H9 (cell line): ENCODE measurements at regions not wholly inside any gene's neighbourhood (a gene's known extent, or its start where the extent isn't known, plus 50 kb on each side); places are given as distances from the start of the nearest gene placed in this dataset.

Source experiments
- DNase-seq: peaks from one replicate; pipeline ENCODE4 v3.0.0-alpha.2; 2017
- H2AFZ ChIP-seq: one replicate; pipeline ENCODE4 v1.6.1; 2013; ENCODE audit warnings: mild to moderate bottlenecking, low read length, control low read depth, moderate library complexity
- H2AK5ac ChIP-seq: 2 replicates; pipeline ENCODE4 v1.6.1; 2013; ENCODE audit warnings: low read length, control low read depth, mixed read lengths; ENCODE audit not compliant: insufficient read length
- H2BK120ac ChIP-seq: one replicate; pipeline ENCODE4 v1.6.1; 2013; ENCODE audit warnings: low read depth, mild to moderate bottlenecking, low read length, control low read depth, inconsistent platforms; ENCODE audit not compliant: poor library complexity, severe bottlenecking
- H2BK12ac ChIP-seq: 2 replicates; pipeline ENCODE4 v1.6.1; 2013; ENCODE audit warnings: low read length, control low read depth, mixed read lengths, low read depth; ENCODE audit not compliant: insufficient read length
- H2BK15ac ChIP-seq: 2 replicates; pipeline ENCODE4 v1.6.1; 2013; ENCODE audit warnings: low read depth, low read length, control low read depth
- H2BK20ac ChIP-seq: one replicate; pipeline ENCODE4 v1.6.1; 2013; ENCODE audit warnings: low read depth, mild to moderate bottlenecking, low read length, control low read depth, inconsistent platforms; ENCODE audit not compliant: poor library complexity, severe bottlenecking
- H2BK5ac ChIP-seq: 2 replicates; pipeline ENCODE4 v1.6.1; 2013; ENCODE audit warnings: low read length, control low read depth, mixed read lengths; ENCODE audit not compliant: insufficient read length
- H3K14ac ChIP-seq: 2 replicates; pipeline ENCODE4 v1.6.1; 2013; ENCODE audit warnings: low read length, control low read depth; ENCODE audit not compliant: insufficient read depth
- H3K18ac ChIP-seq: 2 replicates; pipeline ENCODE4 v1.6.1; 2013; ENCODE audit warnings: low read depth, mild to moderate bottlenecking, mixed read lengths, low read length, control low read depth; ENCODE audit not compliant: insufficient read length
- H3K23ac ChIP-seq: 2 replicates; pipeline ENCODE4 v1.6.1; 2013; ENCODE audit warnings: low read length, control low read depth, mixed read lengths, low read depth; ENCODE audit not compliant: insufficient read length
- H3K23me2 ChIP-seq: 2 replicates; pipeline ENCODE4 v1.6.1; 2013; ENCODE audit warnings: low read depth, mild to moderate bottlenecking, mixed read lengths, low read length, control low read depth; ENCODE audit not compliant: insufficient read length, poor library complexity, severe bottlenecking
- H3K27ac ChIP-seq: 2 replicates; pipeline ENCODE4 v1.5.1; 2013; ENCODE audit warnings: low read length, control low read depth, mixed read lengths, low read depth; ENCODE audit not compliant: insufficient read length
- H3K27me3 ChIP-seq: 2 replicates; pipeline ENCODE4 v1.6.1; 2013; ENCODE audit warnings: low read length, control low read depth, inconsistent platforms; ENCODE audit not compliant: insufficient read depth
- H3K4ac ChIP-seq: 2 replicates; pipeline ENCODE4 v1.6.1; 2013; ENCODE audit warnings: low read depth, mild to moderate bottlenecking, control low read depth, inconsistent platforms, low read length, moderate library complexity
- H3K4me1 ChIP-seq: 2 replicates; pipeline ENCODE4 v1.6.1; 2013; ENCODE audit warnings: low read length, control low read depth, inconsistent platforms; ENCODE audit not compliant: insufficient read depth
- H3K4me2 ChIP-seq: 2 replicates; pipeline ENCODE4 v1.6.1; 2013; ENCODE audit warnings: low read length, control low read depth, mixed read lengths; ENCODE audit not compliant: insufficient read length, insufficient read depth
- H3K56ac ChIP-seq: 2 replicates; pipeline ENCODE4 v1.6.1; 2013; ENCODE audit warnings: low read depth, mild to moderate bottlenecking, mixed read lengths, low read length, control low read depth; ENCODE audit not compliant: insufficient read length
- H3K79me1 ChIP-seq: 2 replicates; pipeline ENCODE4 v1.6.1; 2013; ENCODE audit warnings: low read depth, mild to moderate bottlenecking, moderate library complexity, low read length, control low read depth, inconsistent platforms; ENCODE audit not compliant: insufficient read depth, poor library complexity, severe bottlenecking
- H3K79me2 ChIP-seq: 2 replicates; pipeline ENCODE4 v1.6.1; 2013; ENCODE audit warnings: low read length, control low read depth, inconsistent platforms; ENCODE audit not compliant: insufficient read depth
- H3K9ac ChIP-seq: 2 replicates; pipeline ENCODE4 v1.6.1; 2013; ENCODE audit warnings: low read length, control low read depth, mixed read lengths; ENCODE audit not compliant: insufficient read length; ENCODE audit errors: extremely low read depth
- H3K9me3 ChIP-seq: one replicate; pipeline ENCODE4 v1.6.1; 2013; ENCODE audit warnings: low read depth, low read length, inconsistent platforms; ENCODE audit not compliant: control insufficient read depth
- H3T11ph ChIP-seq: one replicate; pipeline ENCODE4 v1.6.1; 2013; ENCODE audit warnings: mild to moderate bottlenecking, low read length, control low read depth, inconsistent platforms
- H4K20me1 ChIP-seq: one replicate; pipeline ENCODE4 v1.6.1; 2013; ENCODE audit not compliant: control insufficient read depth, insufficient read length, insufficient read depth
- H4K5ac ChIP-seq: 2 replicates; pipeline ENCODE4 v1.6.1; 2013; ENCODE audit warnings: low read depth, mild to moderate bottlenecking, mixed read lengths, low read length, control low read depth; ENCODE audit not compliant: insufficient read length
- H4K8ac ChIP-seq: replicated peaks from 2 replicates; pipeline ENCODE4 v1.6.1; 2013; ENCODE audit warnings: low read length, control low read depth, mixed read lengths, low read depth; ENCODE audit not compliant: insufficient read length
- H4K91ac ChIP-seq: 2 replicates; pipeline ENCODE4 v1.6.1; 2013; ENCODE audit warnings: low read depth, mild to moderate bottlenecking, moderate library complexity, mixed read lengths, low read length, control low read depth; ENCODE audit not compliant: insufficient read length
- H3K27ac Mint-ChIP-seq, 3 experiments: 2 replicates in 2 of 3; 3 replicates in 1 of 3; pipeline ENCODE4 v1.8.0; 2020 to 2021; ENCODE audit warnings: mixed read lengths in 3 of 3, mild to moderate bottlenecking in 1 of 3, moderate library complexity in 1 of 3
- H3K27me3 Mint-ChIP-seq: 2 replicates; pipeline ENCODE4 v1.8.0; 2021; ENCODE audit warnings: low read depth, mild to moderate bottlenecking, moderate library complexity, mixed read lengths
- H3K36me3 Mint-ChIP-seq, 3 experiments: 2 replicates in 2 of 3; 3 replicates in 1 of 3; pipeline ENCODE4 v1.8.0; 2020 to 2021; ENCODE audit warnings: low read depth in 3 of 3, mixed read lengths in 3 of 3; ENCODE audit not compliant: insufficient read depth in 1 of 3
- H3K4me1 Mint-ChIP-seq, 2 experiments: 2 replicates each; pipeline ENCODE4 v1.8.0; 2020; ENCODE audit warnings: mixed read lengths in 2 of 2
- H3K4me3 Mint-ChIP-seq, 2 experiments: 2 replicates in 1 of 2; 3 replicates in 1 of 2; pipeline ENCODE4 v1.8.0; 2020 to 2021; ENCODE audit warnings: mild to moderate bottlenecking in 2 of 2, mixed read lengths in 2 of 2, moderate library complexity in 1 of 2
- H3K9me3 Mint-ChIP-seq, 2 experiments: 2 replicates in 1 of 2; 3 replicates in 1 of 2; pipeline ENCODE4 v1.8.0; 2020; ENCODE audit warnings: mild to moderate bottlenecking in 2 of 2, mixed read lengths in 2 of 2, moderate library complexity in 1 of 2
- TF ChIP-seq, protein P1 (sequence below): fragments of 200-600 bp; sonication (generic); conservative IDR thresholded peaks from 3 replicates; pipeline ENCODE4 v1.8.0; 2021; ENCODE audit warnings: antibody characterized with exemption, mild to moderate bottlenecking

DNA sequence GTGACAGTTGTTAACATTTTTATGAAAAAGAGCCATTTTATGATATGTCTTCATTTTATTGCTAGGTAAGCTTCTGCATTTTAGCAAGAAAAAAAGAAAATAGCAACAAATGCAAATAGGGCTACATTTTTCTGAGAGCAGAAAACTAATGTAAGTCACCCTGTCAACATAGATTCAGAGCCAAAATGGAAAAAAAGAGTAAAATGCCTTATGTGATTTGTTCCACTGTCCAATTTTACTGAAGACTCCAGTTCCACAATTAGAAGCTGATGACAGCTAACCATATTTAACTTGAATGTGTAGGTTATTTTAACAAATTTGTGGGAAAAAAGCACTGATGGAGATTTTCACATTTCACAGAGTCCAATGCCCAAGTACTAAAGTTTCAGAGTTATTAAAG is 772.3 kb downstream of the FAT4 start:
- Histone ChIP-seq H3K79me2 (no peaks in the 10 kb centered on the region), H3K27me3 (no peaks in the 10 kb centered on the region), H3K4me2 (no peak overlapping the region), H2BK12ac (no peak overlapping the region), H4K20me1 (no peaks in the 10 kb centered on the region), H2BK20ac (no peak overlapping the region), H2BK120ac (no peak overlapping the region), H4K5ac (no peak overlapping the region), H3K23me2 (no peaks in the 10 kb centered on the region), H2AK5ac (no peak overlapping the region), H3K23ac (no peak overlapping the region), H3K9me3 (no peaks in the 10 kb centered on the region), H3K4ac (no peak overlapping the region), H3T11ph (no peak overlapping the region), H3K14ac (no peak overlapping the region), H3K4me1 (no peaks in the 10 kb centered on the region), H3K18ac (no peak overlapping the region), H2BK15ac (no peak overlapping the region), H4K8ac (no peak overlapping the region), H3K27ac (no peak overlapping the region), H3K56ac (no peak overlapping the region), H2BK5ac (no peak overlapping the region), H4K91ac (no peak overlapping the region), H3K79me1 (no peaks in the 10 kb centered on the region), H2AFZ (no peak overlapping the region), H3K9ac (no peak overlapping the region)
- Mint-ChIP-seq H3K4me3 (no peak overlapping the region), H3K4me1 (no peaks in the 10 kb centered on the region), H3K9me3 (no peaks in the 10 kb centered on the region), H3K27ac (no peak overlapping the region), H3K36me3 (no peaks in the 10 kb centered on the region), H3K27me3 (no peaks in the 10 kb centered on the region)
- TF ChIP-seq, protein P1, sequence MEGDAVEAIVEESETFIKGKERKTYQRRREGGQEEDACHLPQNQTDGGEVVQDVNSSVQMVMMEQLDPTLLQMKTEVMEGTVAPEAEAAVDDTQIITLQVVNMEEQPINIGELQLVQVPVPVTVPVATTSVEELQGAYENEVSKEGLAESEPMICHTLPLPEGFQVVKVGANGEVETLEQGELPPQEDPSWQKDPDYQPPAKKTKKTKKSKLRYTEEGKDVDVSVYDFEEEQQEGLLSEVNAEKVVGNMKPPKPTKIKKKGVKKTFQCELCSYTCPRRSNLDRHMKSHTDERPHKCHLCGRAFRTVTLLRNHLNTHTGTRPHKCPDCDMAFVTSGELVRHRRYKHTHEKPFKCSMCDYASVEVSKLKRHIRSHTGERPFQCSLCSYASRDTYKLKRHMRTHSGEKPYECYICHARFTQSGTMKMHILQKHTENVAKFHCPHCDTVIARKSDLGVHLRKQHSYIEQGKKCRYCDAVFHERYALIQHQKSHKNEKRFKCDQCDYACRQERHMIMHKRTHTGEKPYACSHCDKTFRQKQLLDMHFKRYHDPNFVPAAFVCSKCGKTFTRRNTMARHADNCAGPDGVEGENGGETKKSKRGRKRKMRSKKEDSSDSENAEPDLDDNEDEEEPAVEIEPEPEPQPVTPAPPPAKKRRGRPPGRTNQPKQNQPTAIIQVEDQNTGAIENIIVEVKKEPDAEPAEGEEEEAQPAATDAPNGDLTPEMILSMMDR = no peak
- no peak for DNase-seq
